ENCODE measurements at regions not wholly inside any gene's neighbourhood (a gene's known extent, or its start where the extent isn't known, plus 50 kb on each side); places are given as distances from the start of the nearest gene placed in this dataset.

GRCh38 chr10:80741278-80741677 is 203.6 kb downstream of the SH2D4B start:
- TF ChIP-seq SIN3A (IDR thresholded peaks at IDR 0.05; ENCODE audit: borderline replicate concordance, insufficient read depth, low read length) (no peak), TAF1 (IDR thresholded peaks at IDR 0.05; ENCODE audit: borderline replicate concordance, insufficient read depth, low read length) (no peak)

Measured in PFSK-1 (cell line).